SU-DHL-6 (cell line): ENCODE measurements at regions not wholly inside any gene's neighbourhood (a gene's known extent, or its start where the extent isn't known, plus 50 kb on each side); places are given as distances from the start of the nearest gene placed in this dataset.

Source experiments
- H2AFZ ChIP-seq: fragments of 200-600 bp; sonication (generic); 2 replicates; pipeline ENCODE4 v1.6.1; 2014; ENCODE audit warnings: low read depth, mild to moderate bottlenecking, moderate library complexity, mixed read lengths, antibody characterized with exemption, low read length; ENCODE audit not compliant: severe bottlenecking
- H3F3A ChIP-seq: fragments of 200-600 bp; shearing (Covaris generic); 2 replicates; pipeline ENCODE4 v1.6.0; 2016; ENCODE audit warnings: antibody characterized with exemption, mild to moderate bottlenecking; ENCODE audit not compliant: insufficient read depth
- H3K27ac ChIP-seq: fragments of 200-600 bp; sonication (generic); 2 replicates; pipeline ENCODE4 v1.5.1; 2016; ENCODE audit warnings: low read depth, mild to moderate bottlenecking, low read length, moderate library complexity, mixed read lengths
- H3K27me3 ChIP-seq: fragments of 200-600 bp; sonication (generic), shearing (Covaris generic); 2 replicates; pipeline ENCODE4 v1.6.0; 2014; ENCODE audit warnings: mild to moderate bottlenecking, low read length
- H3K36me3 ChIP-seq: fragments of 200-600 bp; sonication (generic); 2 replicates; pipeline ENCODE4 v1.6.1; 2014; ENCODE audit warnings: mild to moderate bottlenecking, low read length, mixed read lengths
- H3K4me2 ChIP-seq: fragments of 300-600, 200-600 bp; shearing (Covaris generic), sonication (generic); 2 replicates; pipeline ENCODE4 v1.6.0; 2014; ENCODE audit warnings: low read length, low read depth, mild to moderate bottlenecking; ENCODE audit not compliant: poor library complexity, severe bottlenecking
- H3K4me3 ChIP-seq: fragments of 200-600 bp; sonication (generic); 2 replicates; pipeline ENCODE4 v1.5.1; 2014; ENCODE audit warnings: antibody characterized with exemption, low read length, mild to moderate bottlenecking, mixed read lengths; ENCODE audit not compliant: insufficient read depth, poor library complexity, severe bottlenecking
- H3K79me2 ChIP-seq: fragments of 200-600 bp; sonication (generic); 2 replicates; pipeline ENCODE4 v1.6.1; 2014; ENCODE audit warnings: mild to moderate bottlenecking, low read length, moderate library complexity; ENCODE audit not compliant: insufficient read depth
- H3K9ac ChIP-seq: fragments of 200-600 bp; sonication (generic); 2 replicates; pipeline ENCODE4 v1.7.0; 2014; ENCODE audit warnings: mild to moderate bottlenecking, low read length
- H3K9me2 ChIP-seq: fragments of 200-600 bp; sonication (generic); replicated peaks from 2 replicates; pipeline ENCODE4 v1.6.1; 2014; ENCODE audit warnings: low read length; ENCODE audit not compliant: insufficient read depth
- H3K9me3 ChIP-seq: fragments of 200-600 bp; sonication (generic); 2 replicates; pipeline ENCODE4 v1.6.1; 2014; ENCODE audit warnings: low read length, mixed read lengths; ENCODE audit not compliant: insufficient read depth
- H4K20me1 ChIP-seq: fragments of 200-600 bp; sonication (generic); 2 replicates; pipeline ENCODE4 v1.6.1; 2014; ENCODE audit warnings: low read depth, mild to moderate bottlenecking, antibody characterized with exemption, low read length, moderate library complexity, mixed read lengths
- CTCF ChIP-seq: fragments of 200-600 bp; sonication (generic); IDR thresholded peaks from one replicate; pipeline ENCODE4 v1.5.1; 2017; ENCODE audit warnings: antibody characterized with exemption, mild to moderate bottlenecking, low read length, moderate library complexity; ENCODE audit not compliant: insufficient read depth, poor library complexity, severe bottlenecking
- EZH2phosphoT487 ChIP-seq: fragments of 200-600 bp; sonication (generic), shearing (Covaris generic); conservative IDR thresholded peaks from 2 replicates; pipeline ENCODE4 v1.6.1; 2018; ENCODE audit warnings: mild to moderate bottlenecking, antibody characterized with exemption, low read length, moderate library complexity, mixed read lengths

GRCh38 chr12:92614001-92614400, 88.8 kb upstream of the PLEKHG7 start:
- no peak overlapping the region for H3K27ac ChIP-seq

GRCh38 chr12:92612611-92613010, 90.2 kb upstream of the PLEKHG7 start:
- no peak overlapping the region for H3K9ac ChIP-seq
- H3K4me3 ChIP-seq = no peak overlapping the region
- no peak overlapping the region for H3K27ac ChIP-seq
- TF ChIP-seq EZH2phosphoT487 = no peak
- no peak for TF ChIP-seq CTCF
- H2AFZ ChIP-seq = no peak overlapping the region
- no peak overlapping the region for H3K4me2 ChIP-seq
- no peaks in the 10 kb centered on the region for H3K27me3 ChIP-seq
- H3K36me3 ChIP-seq = no peaks in the 10 kb centered on the region
- no peaks in the 10 kb centered on the region for H3K9me3 ChIP-seq
- H3F3A ChIP-seq = no peaks in the 10 kb centered on the region
- H3K9me2 ChIP-seq = no peaks in the 10 kb centered on the region
- H3K79me2 ChIP-seq = no peaks in the 10 kb centered on the region
- H4K20me1 ChIP-seq = no peaks in the 10 kb centered on the region

More at GRCh38 chr12:92614001-92614400, 88.8 kb upstream of the PLEKHG7 start:
- H3K4me2 ChIP-seq = no peak overlapping the region
- H3K9ac ChIP-seq = no peak overlapping the region
- H3K36me3 ChIP-seq = no peaks in the 10 kb centered on the region
- no peak overlapping the region for H3K4me3 ChIP-seq
- H3K79me2 ChIP-seq = no peaks in the 10 kb centered on the region
- H3F3A ChIP-seq = no peaks in the 10 kb centered on the region
- no peaks in the 10 kb centered on the region for H4K20me1 ChIP-seq
- H3K9me2 ChIP-seq = no peaks in the 10 kb centered on the region
- no peaks in the 10 kb centered on the region for H3K9me3 ChIP-seq
- no peaks in the 10 kb centered on the region for H3K27me3 ChIP-seq
- no peak overlapping the region for H2AFZ ChIP-seq
- TF ChIP-seq CTCF (no peak), EZH2phosphoT487 (no peak)

GRCh38 chr12:92608151-92609091, 94.4 kb upstream of the PLEKHG7 start:
- Histone ChIP-seq H3K27me3 (no peaks in the 10 kb centered on the region), H3K27ac (no peak overlapping the region), H4K20me1 (no peaks in the 10 kb centered on the region), H3F3A (no peaks in the 10 kb centered on the region), H3K79me2 (no peaks in the 10 kb centered on the region), H3K36me3 (no peaks in the 10 kb centered on the region), H3K4me2 (no peak overlapping the region), H3K9ac (no peak overlapping the region), H3K9me3 (no peaks in the 10 kb centered on the region), H3K4me3 (no peak overlapping the region), H2AFZ (peak overlapping the region; percentile 56), H3K9me2 (no peaks in the 10 kb centered on the region)
- no peak for TF ChIP-seq CTCF
- no peak for TF ChIP-seq EZH2phosphoT487
